Trophoblast cell (in vitro differentiated cells and primary cell): ENCODE measurements at regions not wholly inside any gene's neighbourhood (a gene's known extent, or its start where the extent isn't known, plus 50 kb on each side); places are given as distances from the start of the nearest gene placed in this dataset.

Experiments
- DNase-seq, 2 donors: peaks; one replicate each; pipeline ENCODE4 v3.0.0-alpha.2; 2016
- H2AFZ ChIP-seq: 2 replicates; pipeline ENCODE4 v1.6.1; 2013; ENCODE audit warnings: low read length, moderate library complexity, mild to moderate bottlenecking; ENCODE audit not compliant: insufficient read depth, poor library complexity
- H2AK5ac ChIP-seq: 2 replicates; pipeline ENCODE4 v1.6.1; 2013; ENCODE audit warnings: mild to moderate bottlenecking, low read length
- H2BK120ac ChIP-seq: 2 replicates; pipeline ENCODE4 v1.6.1; 2013; ENCODE audit warnings: low read length, mild to moderate bottlenecking, moderate library complexity; ENCODE audit not compliant: insufficient read depth, poor library complexity
- H2BK12ac ChIP-seq: 2 replicates; pipeline ENCODE4 v1.6.1; 2013; ENCODE audit warnings: mild to moderate bottlenecking, low read length, moderate library complexity
- H2BK5ac ChIP-seq: 2 replicates; pipeline ENCODE4 v1.6.1; 2013; ENCODE audit warnings: low read length, low read depth, moderate library complexity, mild to moderate bottlenecking; ENCODE audit not compliant: poor library complexity
- H3K14ac ChIP-seq: 2 replicates; pipeline ENCODE4 v1.6.1; 2013; ENCODE audit warnings: mild to moderate bottlenecking, low read length
- H3K18ac ChIP-seq: 2 replicates; pipeline ENCODE4 v1.6.1; 2013; ENCODE audit warnings: mild to moderate bottlenecking, low read length
- H3K23ac ChIP-seq: 2 replicates; pipeline ENCODE4 v1.6.1; 2013; ENCODE audit warnings: low read length
- H3K27ac ChIP-seq: 2 replicates; pipeline ENCODE4 v1.5.1; 2013; ENCODE audit warnings: low read depth, mild to moderate bottlenecking, inconsistent platforms, low read length, moderate library complexity
- H3K27me3 ChIP-seq: 2 replicates; pipeline ENCODE4 v1.6.1; 2013; ENCODE audit warnings: inconsistent platforms, mild to moderate bottlenecking, low read length, moderate library complexity; ENCODE audit not compliant: insufficient read depth
- H3K36me3 ChIP-seq, 2 experiments: 1 replicate in 1 of 2; 2 replicates in 1 of 2; pipeline ENCODE4 v1.6.1; 2013; ENCODE audit warnings: low read length in 2 of 2, mild to moderate bottlenecking in 2 of 2, moderate library complexity in 1 of 2; ENCODE audit not compliant: insufficient read depth in 2 of 2, control insufficient read depth in 1 of 2
- H3K4ac ChIP-seq: 2 replicates; pipeline ENCODE4 v1.6.1; 2013; ENCODE audit warnings: low read depth, mild to moderate bottlenecking, low read length, moderate library complexity
- H3K4me1 ChIP-seq, 2 experiments: 1 replicate in 1 of 2; 2 replicates in 1 of 2; pipeline ENCODE4 v1.6.1; 2013; ENCODE audit warnings: low read length in 2 of 2, mild to moderate bottlenecking in 2 of 2, moderate library complexity in 1 of 2; ENCODE audit not compliant: insufficient read depth in 2 of 2, control insufficient read depth in 1 of 2
- H3K4me2 ChIP-seq: 2 replicates; pipeline ENCODE4 v1.6.1; 2013; ENCODE audit warnings: inconsistent platforms, mild to moderate bottlenecking, low read length, moderate library complexity
- H3K4me3 ChIP-seq: 2 replicates; pipeline ENCODE4 v1.5.1; 2013; ENCODE audit warnings: mild to moderate bottlenecking, low read depth, low read length, inconsistent platforms
- H3K79me1 ChIP-seq: one replicate; pipeline ENCODE4 v1.6.1; 2013; ENCODE audit warnings: low read length
- H3K79me2 ChIP-seq: 2 replicates; pipeline ENCODE4 v1.6.1; 2013; ENCODE audit warnings: low read length, mild to moderate bottlenecking; ENCODE audit not compliant: control insufficient read depth, insufficient read depth, poor library complexity
- H3K9ac ChIP-seq: 2 replicates; pipeline ENCODE4 v1.6.1; 2013; ENCODE audit warnings: mild to moderate bottlenecking, low read length
- H3K9me3 ChIP-seq: 2 replicates; pipeline ENCODE4 v1.6.1; 2013; ENCODE audit warnings: low read depth, mild to moderate bottlenecking, control low read depth, inconsistent platforms, low read length; ENCODE audit not compliant: insufficient read depth
- H4K12ac ChIP-seq: 2 replicates; pipeline ENCODE4 v1.6.1; 2013; ENCODE audit warnings: low read depth, mild to moderate bottlenecking, low read length, moderate library complexity
- H4K8ac ChIP-seq: 2 replicates; pipeline ENCODE4 v1.6.1; 2013; ENCODE audit warnings: low read depth, mild to moderate bottlenecking, low read length, moderate library complexity
- H4K91ac ChIP-seq: one replicate; pipeline ENCODE4 v1.6.1; 2013; ENCODE audit warnings: low read depth, mild to moderate bottlenecking, low read length, moderate library complexity
- WGBS: extraction: QIAGEN DNeasy Blood & Tissue Kit; methylation state at CpG from one replicate; pipeline ENCODE4 v1.1.7; 2013; ENCODE audit warnings: missing lambda C conversion rate; ENCODE audit not compliant: insufficient read length, insufficient coverage; ENCODE audit errors: extremely low coverage; 5-methylcytosine and 5-hydroxymethylcytosine counted together

DNA sequence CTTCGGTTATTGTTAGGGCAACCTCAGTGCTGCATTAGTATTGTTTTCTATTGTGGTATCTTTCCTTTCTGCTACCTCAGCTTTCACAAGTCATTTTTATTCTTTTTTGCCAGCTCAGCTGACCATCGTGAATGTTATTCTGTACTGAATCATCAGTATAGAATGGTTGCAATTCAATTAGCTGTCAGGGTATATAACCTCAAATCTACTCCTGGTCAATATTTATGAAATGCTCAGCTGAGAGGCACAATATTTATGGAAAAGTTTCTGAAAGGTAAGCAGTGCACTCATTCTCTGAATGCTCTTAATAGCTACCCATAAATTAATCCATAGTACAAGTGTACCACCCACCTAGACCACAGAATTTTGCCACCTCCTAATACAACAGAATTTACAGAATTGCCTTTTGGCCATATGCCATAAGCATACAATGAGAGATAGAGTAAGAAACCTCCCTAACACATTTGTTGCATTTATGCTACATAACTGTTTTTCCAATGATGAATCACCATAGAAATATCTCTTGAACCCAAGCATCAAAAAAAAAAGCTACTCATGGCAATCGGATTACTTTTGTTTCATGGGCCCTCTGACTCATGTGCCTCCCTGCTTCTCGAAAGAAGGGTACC is 732.6 kb upstream of the CHRM3 start:
- no peak overlapping the region for H4K12ac ChIP-seq

DNA sequence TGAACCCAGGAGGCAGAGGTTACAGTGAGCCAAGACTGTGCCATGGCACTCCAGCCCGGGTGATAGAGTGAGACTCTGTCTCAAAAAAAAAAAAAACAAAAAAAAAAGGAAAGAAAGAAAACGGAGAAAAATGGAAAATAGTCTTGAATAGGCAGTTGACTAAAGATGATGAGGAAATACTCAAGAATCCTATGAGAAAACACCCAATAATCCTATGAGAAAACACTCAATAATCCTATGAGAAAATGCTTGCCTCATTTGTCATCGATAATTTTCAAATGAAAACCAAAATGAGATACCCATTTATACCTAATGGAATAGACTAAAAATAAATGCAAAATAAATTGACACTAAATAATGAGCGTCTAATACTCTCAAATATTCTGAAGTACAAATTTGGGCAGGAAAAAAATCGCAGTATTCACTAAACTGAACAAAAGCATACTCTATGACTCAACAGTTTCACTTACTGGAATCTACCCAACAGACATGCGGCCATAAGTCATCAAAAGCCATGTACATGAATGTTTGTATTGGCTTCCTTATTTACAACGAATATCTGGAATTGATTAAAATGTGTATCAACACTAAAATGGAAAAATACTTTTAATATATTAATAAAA is 733.9 kb upstream of the CHRM3 start:
- Histone ChIP-seq H2BK120ac (no peak overlapping the region), H3K9ac (no peak overlapping the region), H3K4me3 (no peak overlapping the region), H3K18ac (no peak overlapping the region), H3K36me3 (no peaks in the 10 kb centered on the region), H3K4ac (no peak overlapping the region), H4K12ac (no peak overlapping the region), H3K27me3 (no peaks in the 10 kb centered on the region), H4K91ac (no peak overlapping the region), H2AK5ac (no peak overlapping the region), H3K14ac (no peak overlapping the region), H3K23ac (no peak overlapping the region), H3K4me1 (no peaks in the 10 kb centered on the region), H3K9me3 (no peaks in the 10 kb centered on the region), H2BK5ac (no peak overlapping the region), H3K4me2 (no peak overlapping the region), H2AFZ (no peak overlapping the region), H4K8ac (no peak overlapping the region), H3K79me2 (no peaks in the 10 kb centered on the region), H3K79me1 (no peaks in the 10 kb centered on the region), H2BK12ac (no peak overlapping the region), H3K27ac (no peak overlapping the region)
- WGBS = no CpG with 5 or more reads among the region's 7 CpGs
- DNase-seq = peak in 1 of 2 donors; percentile 8

More for the DNA sequence above, 732.6 kb upstream of the CHRM3 start:
- Histone ChIP-seq H4K8ac (no peak overlapping the region), H3K18ac (no peak overlapping the region), H2AK5ac (no peak overlapping the region), H3K9me3 (no peaks in the 10 kb centered on the region), H2AFZ (no peak overlapping the region), H3K14ac (no peak overlapping the region), H2BK120ac (no peak overlapping the region), H3K4me3 (no peak overlapping the region), H3K27me3 (no peaks in the 10 kb centered on the region), H2BK5ac (no peak overlapping the region), H3K9ac (no peak overlapping the region), H2BK12ac (no peak overlapping the region), H3K4me2 (no peak overlapping the region), H3K36me3 (peaks cover 0 to 2% of the 10 kb centered on the region in 2 experiments), H3K27ac (no peak overlapping the region), H3K4me1 (peaks cover 0 to 4% of the 10 kb centered on the region in 2 experiments), H3K79me1 (peaks cover 5% of the 10 kb centered on the region), H3K79me2 (no peaks in the 10 kb centered on the region), H4K91ac (no peak overlapping the region), H3K23ac (no peak overlapping the region), H3K4ac (no peak overlapping the region)
- WGBS = no CpG with 5 or more reads among the region's 4 CpGs
- DNase-seq = peak in 1 of 2 donors; percentile 5

DNA sequence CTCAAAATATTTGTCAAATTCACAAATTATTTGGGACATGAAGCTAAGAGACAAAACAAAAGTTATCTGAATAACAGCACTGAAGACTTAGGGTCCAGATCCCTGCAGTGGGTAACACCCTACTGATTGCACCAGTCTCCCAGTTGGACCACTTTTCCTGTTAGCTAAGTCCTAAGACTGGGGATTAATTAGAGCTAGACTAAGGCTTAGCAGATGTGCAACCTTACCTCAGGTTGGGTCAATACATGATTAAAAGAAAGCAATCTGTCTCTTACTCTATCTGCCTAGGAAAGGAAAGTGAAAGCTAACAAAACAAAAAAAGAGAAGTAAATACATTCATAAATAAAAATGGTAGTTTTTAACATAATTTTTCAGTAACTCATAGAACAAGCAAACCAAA is 737.2 kb upstream of the CHRM3 start:
- Histone ChIP-seq H3K9ac (no peak overlapping the region), H2BK120ac (peak overlapping the region; percentile 15), H2AFZ (no peak overlapping the region), H2AK5ac (no peak overlapping the region), H3K9me3 (no peaks in the 10 kb centered on the region), H3K4me2 (no peak overlapping the region), H4K12ac (no peak overlapping the region), H3K18ac (no peak overlapping the region), H3K27ac (no peak overlapping the region), H3K36me3 (no peaks in the 10 kb centered on the region), H2BK5ac (no peak overlapping the region), H2BK12ac (peak overlapping the region; percentile 50), H3K14ac (peak overlapping the region; percentile 17), H4K91ac (peak overlapping the region; percentile 66), H3K4me3 (no peak overlapping the region), H3K23ac (no peak overlapping the region), H3K4ac (no peak overlapping the region), H3K79me2 (no peaks in the 10 kb centered on the region), H3K27me3 (no peaks in the 10 kb centered on the region), H3K4me1 (peaks cover 0 to 2% of the 10 kb centered on the region in 2 experiments), H4K8ac (peak overlapping the region; percentile 17), H3K79me1 (peaks cover 3% of the 10 kb centered on the region)
- DNase-seq = no peak

DNA sequence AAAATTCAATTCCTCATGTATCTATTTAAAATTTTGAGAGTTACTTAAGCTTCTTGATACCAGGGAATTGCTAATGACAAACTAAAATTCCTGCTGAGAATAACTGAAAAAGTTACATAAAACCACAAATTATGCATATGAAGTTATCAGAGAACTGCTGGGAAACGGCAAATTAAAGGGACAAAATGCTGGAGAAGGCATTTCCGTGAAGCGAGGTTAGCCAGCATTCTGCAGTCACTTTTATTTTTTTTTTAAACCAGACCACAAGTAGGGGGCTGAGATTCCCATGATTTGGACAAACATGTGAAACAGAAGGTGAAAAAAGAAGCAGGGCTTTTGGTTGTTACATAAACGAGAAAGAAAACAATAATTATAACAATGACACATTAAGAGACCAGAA is 737.6 kb upstream of the CHRM3 start:
- peak overlapping the region; percentile 24 for H4K91ac ChIP-seq
- H3K14ac ChIP-seq = no peak overlapping the region
- H3K9ac ChIP-seq = no peak overlapping the region
- H3K18ac ChIP-seq = no peak overlapping the region
- no peaks in the 10 kb centered on the region for H3K9me3 ChIP-seq
- H2BK120ac ChIP-seq = no peak overlapping the region
- H4K8ac ChIP-seq = no peak overlapping the region
- no peak overlapping the region for H2BK12ac ChIP-seq
- H3K79me2 ChIP-seq = no peaks in the 10 kb centered on the region
- no peaks in the 10 kb centered on the region for H3K36me3 ChIP-seq
- H3K79me1 ChIP-seq = peaks cover 3% of the 10 kb centered on the region
- H3K4me2 ChIP-seq = no peak overlapping the region
- H2AK5ac ChIP-seq = no peak overlapping the region
- H2AFZ ChIP-seq = no peak overlapping the region
- H4K12ac ChIP-seq = no peak overlapping the region
- no peak for DNase-seq
- H3K27ac ChIP-seq = no peak overlapping the region
- H3K4me3 ChIP-seq = no peak overlapping the region
- peaks cover 0 to 2% of the 10 kb centered on the region in 2 experiments for H3K4me1 ChIP-seq
- H2BK5ac ChIP-seq = no peak overlapping the region
- no CpG with 5 or more reads among the region's 4 CpGs for WGBS
- H3K23ac ChIP-seq = no peak overlapping the region
- H3K27me3 ChIP-seq = no peaks in the 10 kb centered on the region
- no peak overlapping the region for H3K4ac ChIP-seq
